CD14-positive monocyte (primary cell): ENCODE measurements at regions not wholly inside any gene's neighbourhood (a gene's known extent, or its start where the extent isn't known, plus 50 kb on each side); places are given as distances from the start of the nearest gene placed in this dataset.

Experiments
- DNase-seq, 3 donors: peaks; one replicate each; pipeline ENCODE4 v3.0.0-alpha.2; 2011 to 2022
- H2AFZ ChIP-seq: 2 replicates; pipeline ENCODE4 v1.6.0; 2012; ENCODE audit warnings: mild to moderate bottlenecking, low read depth, low read length, inconsistent platforms; ENCODE audit not compliant: insufficient read depth, poor library complexity, severe bottlenecking
- H3K27ac ChIP-seq, 2 donors: 1 replicate in 1 of 2; 2 replicates in 1 of 2; pipeline ENCODE4 v1.5.1; 2012 to 2013; ENCODE audit warnings: low read length in 2 of 2, control low read depth in 1 of 2, inconsistent platforms in 1 of 2, low read depth in 1 of 2, mild to moderate bottlenecking in 1 of 2
- H3K27me3 ChIP-seq, 2 donors: one replicate each; pipeline versions ENCODE4 v1.6.0 to v1.6.1; 2011 to 2013; ENCODE audit warnings: low read length in 2 of 2; ENCODE audit not compliant: control insufficient read depth in 2 of 2, insufficient read depth in 2 of 2
- H3K36me3 ChIP-seq, 2 donors: replicated peaks in 1 of 2; 1 replicate in 1 of 2; 2 replicates in 1 of 2; pipeline versions ENCODE4 v1.5.1 to v1.6.1; 2012 to 2013; ENCODE audit warnings: low read length in 2 of 2, control low read depth in 1 of 2, inconsistent platforms in 1 of 2, mild to moderate bottlenecking in 1 of 2; ENCODE audit not compliant: insufficient read depth in 2 of 2, control insufficient read depth in 1 of 2
- H3K4me1 ChIP-seq, 2 donors: 1 replicate in 1 of 2; 2 replicates in 1 of 2; pipeline versions ENCODE4 v1.5.1 to v1.6.1; 2012 to 2013; ENCODE audit warnings: low read length in 2 of 2, control low read depth in 1 of 2, inconsistent platforms in 1 of 2, mild to moderate bottlenecking in 1 of 2, moderate library complexity in 1 of 2; ENCODE audit not compliant: insufficient read depth in 2 of 2, control insufficient read depth in 1 of 2
- H3K4me2 ChIP-seq: replicated peaks from 2 replicates; pipeline ENCODE3; 2012; ENCODE audit warnings: low read length, moderate library complexity, mild to moderate bottlenecking; ENCODE audit not compliant: poor library complexity, severe bottlenecking; ENCODE audit errors: extremely low read depth
- H3K4me3 ChIP-seq, 3 experiments: fragments of 200-600 bp in 1 of 3; sonication (generic) in 1 of 3; replicated peaks in 1 of 3; 1 replicate in 2 of 3; 2 replicates in 1 of 3; pipeline ENCODE4 v1.5.1; 2011 to 2013; ENCODE audit warnings: low read length in 3 of 3, mild to moderate bottlenecking in 3 of 3, control low read depth in 2 of 3, low read depth in 2 of 3, inconsistent platforms in 1 of 3, moderate library complexity in 1 of 3
- H3K79me2 ChIP-seq: 2 replicates; pipeline ENCODE4 v1.6.0; 2012; ENCODE audit warnings: mild to moderate bottlenecking, control low read depth, inconsistent platforms, low read length, moderate library complexity; ENCODE audit not compliant: insufficient read depth
- H3K9ac ChIP-seq: 2 replicates; pipeline ENCODE4 v1.6.0; 2017; ENCODE audit warnings: low read length, mild to moderate bottlenecking; ENCODE audit not compliant: insufficient read depth, poor library complexity, severe bottlenecking
- H3K9me3 ChIP-seq, 2 donors: replicated peaks in 1 of 2; 1 replicate in 1 of 2; 2 replicates in 1 of 2; pipeline versions ENCODE4 v1.5.1 to v1.6.1; 2012 to 2013; ENCODE audit warnings: low read length in 2 of 2, control low read depth in 1 of 2; ENCODE audit not compliant: control insufficient read depth in 1 of 2, insufficient read depth in 1 of 2
- H4K20me1 ChIP-seq: 2 replicates; pipeline ENCODE4 v1.6.0; 2012; ENCODE audit warnings: mild to moderate bottlenecking, low read length, control low read depth, moderate library complexity; ENCODE audit not compliant: insufficient read depth
- H3K27ac Mint-ChIP-seq, 7 donors: one replicate each; pipeline ENCODE4 v1.8.0; 2020; ENCODE audit warnings: mild to moderate bottlenecking in 7 of 7, mixed read lengths in 7 of 7, moderate library complexity in 6 of 7, inconsistent platforms in 2 of 7
- H3K27me3 Mint-ChIP-seq, 3 donors: one replicate each; pipeline ENCODE4 v1.8.0; 2021 to 2022; ENCODE audit warnings: low read depth in 3 of 3, mild to moderate bottlenecking in 3 of 3, mixed read lengths in 3 of 3, moderate library complexity in 3 of 3, inconsistent platforms in 1 of 3
- H3K36me3 Mint-ChIP-seq, 2 donors: one replicate each; pipeline ENCODE4 v1.8.0; 2020; ENCODE audit warnings: mixed read lengths in 2 of 2, inconsistent platforms in 1 of 2, mild to moderate bottlenecking in 1 of 2
- H3K4me1 Mint-ChIP-seq: one replicate; pipeline ENCODE4 v1.8.0; 2020; ENCODE audit warnings: mild to moderate bottlenecking, mixed read lengths
- H3K4me3 Mint-ChIP-seq, 2 donors: one replicate each; pipeline ENCODE4 v1.8.0; 2020; ENCODE audit warnings: mild to moderate bottlenecking in 2 of 2, mixed read lengths in 2 of 2, moderate library complexity in 1 of 2
- H3K9me3 Mint-ChIP-seq, 7 donors: one replicate each; pipeline ENCODE4 v1.8.0; 2020 to 2022; ENCODE audit warnings: mixed read lengths in 7 of 7, mild to moderate bottlenecking in 6 of 7, moderate library complexity in 6 of 7, inconsistent platforms in 2 of 7
- CTCF ChIP-seq: fragments of 200-600 bp; IDR thresholded peaks from one replicate; pipeline ENCODE4 v1.8.0; 2022; ENCODE audit warnings: antibody characterized with exemption, mild to moderate bottlenecking
- WGBS: methylation state at CpG from one replicate; pipeline ENCODE4 v1.1.5; 2013; ENCODE audit warnings: missing lambda C conversion rate; ENCODE audit not compliant: insufficient coverage; 5-methylcytosine and 5-hydroxymethylcytosine counted together
- intact Hi-C, 2 donors: fragments of 100-400 bp; cut with micrococcal nuclease; formaldehyde crosslinking; loops; one replicate each; pipeline versions ENCODE4 v1.15.0 to v1.15.1; 2023

GRCh38 chr1:143672983-143673382 lies 298.8 kb downstream of the FAM72C start:
- Histone ChIP-seq H3K4me1 (no peaks in the 10 kb centered on the region), H3K27me3 (peaks cover 38 to 41% of the 10 kb centered on the region in 2 donors), H3K4me3 (no peak overlapping the region), H4K20me1 (no peaks in the 10 kb centered on the region), H3K36me3 (no peaks in the 10 kb centered on the region), H3K9ac (no peak overlapping the region), H3K4me2 (no peak overlapping the region), H2AFZ (no peak overlapping the region), H3K9me3 (peaks cover 7 to 19% of the 10 kb centered on the region in 2 donors), H3K27ac (no peak overlapping the region), H3K79me2 (no peaks in the 10 kb centered on the region)
- no peak overlapping the region for H3K4me3 Mint-ChIP-seq
- H3K4me1 Mint-ChIP-seq = peaks cover 3% of the 10 kb centered on the region
- DNase-seq = no peak
- intact Hi-C loops = no loop called here
- no peak overlapping the region for H3K27ac Mint-ChIP-seq
- H3K9me3 Mint-ChIP-seq = peaks cover 8 to 29% (median 16%) of the 10 kb centered on the region in 7 donors
- no peak for TF ChIP-seq CTCF
- peaks cover 29 to 58% (median 53%) of the 10 kb centered on the region in 3 donors for H3K27me3 Mint-ChIP-seq
- no CpG with 5 or more reads among the region's 2 CpGs for WGBS
- no peaks in the 10 kb centered on the region for H3K36me3 Mint-ChIP-seq

- Mint-ChIP-seq H3K36me3 (no peaks in the 10 kb centered on the region), H3K27me3 (peaks cover 39 to 75% (median 60%) of the 10 kb centered on the region in 3 donors), H3K4me1 (no peaks in the 10 kb centered on the region), H3K9me3 (peaks cover 16 to 37% (median 29%) of the 10 kb centered on the region in 7 donors), H3K27ac (no peak overlapping the region), H3K4me3 (peak overlapping the region in 1 of 2 donors; percentile 46)
- no peak overlapping the region for H3K4me3 ChIP-seq
- WGBS = 20% methylated on average over 24 of the region's 24 CpGs
- H3K9ac ChIP-seq = no peak overlapping the region
- no peak overlapping the region for H3K4me2 ChIP-seq
- no peaks in the 10 kb centered on the region for H3K36me3 ChIP-seq
- H4K20me1 ChIP-seq = no peaks in the 10 kb centered on the region
- no peaks in the 10 kb centered on the region for H3K79me2 ChIP-seq
- H2AFZ ChIP-seq = no peak overlapping the region
- no peaks in the 10 kb centered on the region for H3K4me1 ChIP-seq
- peaks cover 48 to 56% of the 10 kb centered on the region in 2 donors for H3K27me3 ChIP-seq
- no peak for TF ChIP-seq CTCF
- DNase-seq = no peak
- no peak overlapping the region for H3K27ac ChIP-seq
- H3K9me3 ChIP-seq = peaks cover 13 to 47% of the 10 kb centered on the region in 2 donors
- intact Hi-C loops = no loop called here
Measured at GRCh38 chr1:143667730-143668129, 304.1 kb downstream of the FAM72C start.
